H7 (cell line): ENCODE measurements at regions not wholly inside any gene's neighbourhood (a gene's known extent, or its start where the extent isn't known, plus 50 kb on each side); places are given as distances from the start of the nearest gene placed in this dataset.
A peak's percentile ranks its signal among the peaks of the same experiment; 100 is the strongest.

Experiments used
- DNase-seq: peaks from one replicate; pipeline ENCODE4 v3.0.0; 2012
- H3K27me3 ChIP-seq: 2 replicates; pipeline ENCODE4 v1.6.0; 2011; ENCODE audit warnings: mild to moderate bottlenecking, low read length; ENCODE audit not compliant: control insufficient read depth, insufficient read depth
- H3K36me3 ChIP-seq: replicated peaks from 2 replicates; pipeline ENCODE4 v1.5.1; 2011; ENCODE audit warnings: low read length; ENCODE audit not compliant: control insufficient read depth, insufficient read depth
- H3K4me3 ChIP-seq: 2 replicates; pipeline ENCODE4 v1.5.1; 2011; ENCODE audit warnings: low read depth, mild to moderate bottlenecking, control low read depth, low read length, moderate library complexity; ENCODE audit not compliant: insufficient read depth

- Histone ChIP-seq H3K36me3 (no peaks in the 10 kb centered on the region), H3K27me3 (peaks cover 22% of the 10 kb centered on the region), H3K4me3 (no peak overlapping the region)
- no peak for DNase-seq
Observed at GRCh38 chr14:103217538-103217937, 94.3 kb downstream of the TNFAIP2 start.

- no peaks in the 10 kb centered on the region for H3K36me3 ChIP-seq
- peak overlapping the region; percentile 41 for H3K4me3 ChIP-seq
- DNase-seq: peak; percentile 86
- H3K27me3 ChIP-seq: peaks cover 22% of the 10 kb centered on the region
Observed at GRCh38 chr14:103220134-103220981, 97.1 kb downstream of the TNFAIP2 start.

GRCh38 chr14:103220982-103221641 lies 97.9 kb downstream of the TNFAIP2 start:
- Histone ChIP-seq H3K4me3 (peak overlapping the region; percentile 41), H3K36me3 (no peaks in the 10 kb centered on the region), H3K27me3 (peaks cover 22% of the 10 kb centered on the region)
- peak; percentile 56 for DNase-seq

GRCh38 chr14:103221781-103222358 lies 98.6 kb downstream of the TNFAIP2 start:
- Histone ChIP-seq H3K36me3 (no peaks in the 10 kb centered on the region), H3K4me3 (no peak overlapping the region), H3K27me3 (peaks cover 22% of the 10 kb centered on the region)
- peak; percentile 61 for DNase-seq

DNA sequence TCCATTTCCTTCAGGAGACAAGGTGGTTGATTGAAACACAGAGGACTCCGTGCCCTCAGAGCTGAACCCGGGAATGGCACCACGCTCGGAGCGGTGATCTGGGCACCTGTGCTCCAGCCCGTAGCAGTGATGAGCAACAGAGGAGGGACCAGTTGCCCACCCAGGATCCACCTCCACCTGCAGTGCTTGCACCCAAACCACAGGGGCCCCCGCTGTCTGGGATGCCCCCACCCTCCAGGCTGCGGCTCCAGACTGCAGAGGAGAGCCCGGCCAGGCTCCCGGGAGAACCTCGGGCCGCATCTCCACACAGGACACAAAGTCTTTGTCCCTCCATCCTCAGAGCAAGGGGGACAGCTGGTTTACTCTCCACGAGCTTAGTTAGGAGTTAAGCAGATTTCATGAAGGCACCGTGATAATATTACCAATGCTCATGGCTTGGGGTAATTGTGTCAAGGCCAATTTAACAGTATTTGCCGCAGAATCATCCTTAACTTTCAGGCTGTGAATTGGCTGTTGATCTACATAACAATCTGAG lies 100.6 kb downstream of the TNFAIP2 start:
- Histone ChIP-seq H3K27me3 (peaks cover 22% of the 10 kb centered on the region), H3K36me3 (no peaks in the 10 kb centered on the region), H3K4me3 (no peak overlapping the region)
- DNase-seq: peak; percentile 57

GRCh38 chr14:103225062-103225461 lies 101.8 kb downstream of the TNFAIP2 start:
- no peak overlapping the region for H3K4me3 ChIP-seq
- peaks cover 17% of the 10 kb centered on the region for H3K27me3 ChIP-seq
- no peaks in the 10 kb centered on the region for H3K36me3 ChIP-seq
- peak; percentile 40 for DNase-seq

DNA sequence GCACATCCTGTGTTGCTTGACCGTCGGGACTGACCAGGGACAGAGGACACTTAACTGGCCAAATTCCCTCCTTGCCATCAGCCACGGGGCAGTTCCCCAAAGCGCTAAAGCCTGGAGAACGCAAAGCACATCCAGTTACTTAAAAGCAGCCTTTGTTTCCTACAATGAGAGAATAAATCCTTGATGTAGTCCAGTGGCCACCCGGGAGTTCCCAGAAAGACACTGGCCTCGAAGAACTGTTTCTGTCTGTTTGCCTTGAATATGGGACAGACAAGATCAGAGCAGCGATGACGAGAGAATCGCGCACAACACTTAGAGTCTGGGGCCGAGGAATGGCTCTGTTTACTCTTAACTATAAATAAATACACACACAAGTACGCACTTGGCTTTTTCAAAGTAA lies 102.2 kb downstream of the TNFAIP2 start:
- DNase-seq: no peak
- peaks cover 13% of the 10 kb centered on the region for H3K27me3 ChIP-seq

DNA sequence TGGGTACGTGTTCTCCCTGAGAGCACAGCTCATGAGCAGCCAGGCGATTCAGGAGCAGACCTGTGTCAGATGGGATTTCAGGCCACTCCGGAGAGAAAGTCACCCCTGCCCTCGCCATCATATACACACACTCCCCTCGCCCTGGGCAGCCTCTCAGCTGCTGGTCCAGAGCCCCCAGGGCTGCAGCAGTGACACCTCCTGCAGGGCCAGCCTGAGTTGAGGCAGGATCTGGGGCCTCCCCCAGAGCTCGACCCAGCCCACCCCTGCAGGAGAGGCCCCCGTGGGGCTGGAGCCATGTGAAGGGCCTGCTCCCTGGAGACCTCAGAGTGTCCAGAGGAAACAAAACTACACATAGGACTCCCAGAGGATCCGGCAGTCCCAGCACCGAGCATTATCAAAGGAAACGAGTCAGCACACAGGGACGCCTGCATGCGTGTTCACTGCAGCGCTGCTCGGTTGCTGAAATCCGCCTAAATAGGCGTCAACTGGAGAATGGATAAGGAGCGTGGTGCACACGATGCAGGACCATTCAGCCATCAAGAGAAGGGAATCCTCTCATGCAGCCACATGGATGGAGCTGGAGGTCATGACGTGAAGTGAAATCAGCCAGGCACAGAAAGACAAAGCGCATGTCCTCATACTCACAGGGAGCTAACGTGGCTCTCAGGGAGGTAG lies 104.0 kb downstream of the TNFAIP2 start:
- peak; percentile 35 for DNase-seq
- H3K4me3 ChIP-seq: no peak overlapping the region
- H3K27me3 ChIP-seq: 0 out of 2 replicates have a peak, but pooled peaks cover 2% of the 10 kb centered on the region
- no peaks in the 10 kb centered on the region for H3K36me3 ChIP-seq

More for the DNA sequence above, 102.2 kb downstream of the TNFAIP2 start:
- no peaks in the 10 kb centered on the region for H3K36me3 ChIP-seq
- H3K4me3 ChIP-seq: no peak overlapping the region

DNA sequence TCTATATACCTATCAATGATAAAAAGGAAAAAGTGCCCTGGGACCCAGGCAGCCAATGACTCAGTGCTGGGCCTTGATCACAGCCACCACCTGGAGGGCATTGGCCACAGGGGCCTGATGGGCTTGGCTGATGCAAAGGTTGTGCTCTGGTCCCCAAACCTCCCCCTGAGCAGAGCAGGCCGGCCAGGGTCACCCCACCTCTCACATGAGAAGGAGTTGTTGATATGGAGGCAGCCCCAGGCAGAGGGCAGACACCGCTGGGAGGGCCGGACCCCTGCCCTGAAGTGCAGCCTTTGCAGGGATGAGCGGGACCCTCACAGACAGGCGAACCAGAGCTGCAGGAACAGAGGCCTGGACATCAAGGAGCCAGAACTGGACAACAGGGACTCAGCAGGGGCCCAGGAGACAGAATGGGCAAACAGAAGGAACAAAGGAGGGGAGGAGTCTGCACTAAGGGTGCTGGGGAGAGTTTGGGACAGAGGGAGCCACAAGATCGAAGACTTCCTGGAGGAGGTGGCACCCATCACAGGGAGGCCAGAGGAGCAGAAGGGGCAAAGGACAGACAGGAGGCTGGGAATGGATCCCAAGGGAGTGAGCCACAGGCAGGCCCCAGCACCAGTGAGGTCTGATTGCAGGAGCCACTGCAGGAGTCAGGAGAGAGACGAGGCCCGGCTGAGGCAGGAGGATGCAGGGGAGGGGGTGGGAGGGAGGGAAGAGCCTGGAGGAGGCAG lies 105.0 kb downstream of the TNFAIP2 start:
- H3K36me3 ChIP-seq: no peaks in the 10 kb centered on the region
- no peaks in the 10 kb centered on the region for H3K27me3 ChIP-seq
- no peak for DNase-seq
- no peak overlapping the region for H3K4me3 ChIP-seq

DNA sequence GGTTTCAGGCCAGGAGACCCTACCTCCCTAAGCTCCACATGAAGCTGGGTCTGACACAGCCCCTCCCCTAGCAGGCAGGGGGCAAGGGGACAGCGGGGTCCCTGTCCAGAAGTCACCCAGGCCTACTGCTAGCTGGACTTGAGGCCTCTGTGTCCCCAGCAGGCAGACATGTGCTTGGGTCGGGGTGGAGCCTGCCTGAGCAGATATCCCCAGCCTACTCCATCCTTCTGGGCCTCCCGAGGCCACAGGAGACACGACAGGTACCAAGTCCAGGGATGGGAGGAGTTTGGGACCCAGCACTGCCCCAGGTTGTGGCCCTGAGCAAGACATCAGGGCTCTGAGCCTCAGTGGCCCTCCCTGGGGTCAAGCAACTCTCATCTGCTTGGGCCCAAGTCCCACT lies 105.2 kb upstream of the EIF5 start:
- no peaks in the 10 kb centered on the region for H3K27me3 ChIP-seq
- no peak for DNase-seq
- no peaks in the 10 kb centered on the region for H3K36me3 ChIP-seq
- H3K4me3 ChIP-seq: no peak overlapping the region

- H3K36me3 ChIP-seq: no peaks in the 10 kb centered on the region
- no peak overlapping the region for H3K4me3 ChIP-seq
- H3K27me3 ChIP-seq: no peaks in the 10 kb centered on the region
- DNase-seq: peak; percentile 46
Observed at GRCh38 chr14:103230021-103230420, 104.0 kb upstream of the EIF5 start.

GRCh38 chr14:103230658-103231334 lies 103.2 kb upstream of the EIF5 start:
- peak; percentile 53 for DNase-seq
- H3K27me3 ChIP-seq: no peaks in the 10 kb centered on the region

DNA sequence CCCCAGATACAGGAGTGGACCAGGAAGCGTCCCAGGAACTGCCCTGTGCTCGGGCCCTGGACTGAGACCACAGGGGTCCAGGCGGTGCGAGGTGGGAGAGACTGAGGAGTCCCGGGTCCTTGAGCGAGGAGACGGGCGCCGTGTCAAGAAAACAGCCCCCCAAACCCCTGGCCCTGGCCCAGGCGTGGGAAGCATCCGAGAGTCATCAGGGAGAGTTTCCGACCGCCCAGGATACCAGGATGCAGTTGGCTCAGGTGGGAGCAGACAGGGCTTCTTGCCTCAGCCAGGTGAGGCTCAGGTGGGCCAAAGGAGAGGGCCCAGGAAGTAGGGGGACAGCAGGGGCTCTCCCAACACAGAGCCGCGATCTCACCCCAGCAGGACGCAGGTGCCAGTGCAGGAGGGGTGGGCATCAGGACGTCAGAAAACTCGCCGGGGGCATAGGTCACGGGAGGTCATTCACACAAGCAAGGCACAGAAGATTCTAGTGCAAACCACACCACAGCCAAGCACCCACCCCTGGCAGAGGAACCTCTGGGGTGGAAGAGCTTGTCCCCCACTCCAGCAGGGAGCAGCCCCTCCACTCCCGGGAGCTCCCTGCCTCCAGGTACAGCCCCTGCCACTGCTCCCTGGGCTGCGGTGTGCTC lies 102.5 kb upstream of the EIF5 start:
- Histone ChIP-seq H3K4me3 (no peak overlapping the region), H3K27me3 (no peaks in the 10 kb centered on the region), H3K36me3 (no peaks in the 10 kb centered on the region)
- DNase-seq: peak; percentile 52

More at GRCh38 chr14:103230658-103231334, 103.2 kb upstream of the EIF5 start:
- no peaks in the 10 kb centered on the region for H3K36me3 ChIP-seq
- H3K4me3 ChIP-seq: no peak overlapping the region
